ENCODE measurements at regions not wholly inside any gene's neighbourhood (a gene's known extent, or its start where the extent isn't known, plus 50 kb on each side); places are given as distances from the start of the nearest gene placed in this dataset.

- H3K27me3 ChIP-seq, result no peaks in the 10 kb centered on the region
- no peak for TF ChIP-seq CTCF (IDR thresholded peaks at IDR 0.05; ENCODE audit: poor library complexity)
- no peak for TF ChIP-seq EZH2phosphoT487 (IDR thresholded peaks at IDR 0.05; ENCODE audit: low read depth, severe bottlenecking, unreplicated experiment)
- no peak for TF ChIP-seq EZH2 (IDR thresholded peaks at IDR 0.05; ENCODE audit: borderline replicate concordance)
- H2AFZ ChIP-seq, result no peak overlapping the region
- no peaks in the 10 kb centered on the region for H3K9me3 ChIP-seq (ENCODE audit: low read depth)
- no peak for DNase-seq (ENCODE audit: low spot score)
- H3K79me2 ChIP-seq, result no peaks in the 10 kb centered on the region
- H4K20me1 ChIP-seq (ENCODE audit: insufficient read depth, poor library complexity, severe bottlenecking), result no peaks in the 10 kb centered on the region
- no peaks in the 10 kb centered on the region for H3K36me3 ChIP-seq (replicated peaks; ENCODE audit: insufficient read depth, low read depth)
- no peak overlapping the region for H3K4me3 ChIP-seq
- H3K9me2 ChIP-seq (replicated peaks; ENCODE audit: insufficient read depth), result no peaks in the 10 kb centered on the region
- no peak overlapping the region for H3K4me2 ChIP-seq
- H3K27ac ChIP-seq, result no peak overlapping the region
- WGBS (ENCODE audit: low lambda C conversion rate, missing lambda C conversion rate), result 72% methylated on average over 7 of the region's 7 CpGs
- no peaks in the 10 kb centered on the region for H3K4me1 ChIP-seq (ENCODE audit: insufficient read depth)
These were observed 122.6 kb upstream of the VCX3B start for GRCh38 chrX:8341814-8342590.

- Histone ChIP-seq H2AFZ (no peak overlapping the region), H3K79me2 (no peaks in the 10 kb centered on the region), H3K36me3 (replicated peaks; ENCODE audit: insufficient read depth, low read depth) (no peaks in the 10 kb centered on the region), H3K4me3 (no peak overlapping the region), H3K27ac (no peak overlapping the region), H3K27me3 (no peaks in the 10 kb centered on the region), H3K4me2 (no peak overlapping the region), H3K9me3 (ENCODE audit: low read depth) (no peaks in the 10 kb centered on the region), H3K9me2 (replicated peaks; ENCODE audit: insufficient read depth) (no peaks in the 10 kb centered on the region), H4K20me1 (ENCODE audit: insufficient read depth, poor library complexity, severe bottlenecking) (no peaks in the 10 kb centered on the region), H3K4me1 (ENCODE audit: insufficient read depth) (no peaks in the 10 kb centered on the region)
- DNase-seq (ENCODE audit: low spot score), result no peak
- 69% methylated on average over 4 of the region's 4 CpGs for WGBS (ENCODE audit: low lambda C conversion rate, missing lambda C conversion rate)
- TF ChIP-seq EZH2 (IDR thresholded peaks at IDR 0.05; ENCODE audit: borderline replicate concordance) (no peak), CTCF (IDR thresholded peaks at IDR 0.05; ENCODE audit: poor library complexity) (no peak), EZH2phosphoT487 (IDR thresholded peaks at IDR 0.05; ENCODE audit: low read depth, severe bottlenecking, unreplicated experiment) (no peak)
These were observed 119.2 kb upstream of the VCX3B start for GRCh38 chrX:8345473-8345872.

- H3K36me3 ChIP-seq (replicated peaks; ENCODE audit: insufficient read depth, low read depth), result no peaks in the 10 kb centered on the region
- no peaks in the 10 kb centered on the region for H3K9me3 ChIP-seq (ENCODE audit: low read depth)
- H4K20me1 ChIP-seq (ENCODE audit: insufficient read depth, poor library complexity, severe bottlenecking), result no peaks in the 10 kb centered on the region
- H3K4me1 ChIP-seq (ENCODE audit: insufficient read depth), result no peaks in the 10 kb centered on the region
- H2AFZ ChIP-seq, result no peak overlapping the region
- TF ChIP-seq CTCF (IDR thresholded peaks at IDR 0.05; ENCODE audit: poor library complexity) (no peak), EZH2phosphoT487 (IDR thresholded peaks at IDR 0.05; ENCODE audit: low read depth, severe bottlenecking, unreplicated experiment) (no peak), EZH2 (IDR thresholded peaks at IDR 0.05; ENCODE audit: borderline replicate concordance) (no peak)
- no peak for DNase-seq (ENCODE audit: low spot score)
- no peaks in the 10 kb centered on the region for H3K27me3 ChIP-seq
- no peak overlapping the region for H3K27ac ChIP-seq
- H3K79me2 ChIP-seq, result no peaks in the 10 kb centered on the region
- H3K4me2 ChIP-seq, result no peak overlapping the region
- no peak overlapping the region for H3K4me3 ChIP-seq
- 85% methylated on average over 1 of the region's 1 CpG for whole genome bisulfite sequencing (ENCODE audit: low lambda C conversion rate, missing lambda C conversion rate)
- no peaks in the 10 kb centered on the region for H3K9me2 ChIP-seq (replicated peaks; ENCODE audit: insufficient read depth)
These were observed 118.6 kb upstream of the VCX3B start for GRCh38 chrX:8346060-8346459.
